ENCODE measurements at regions not wholly inside any gene's neighbourhood (a gene's known extent, or its start where the extent isn't known, plus 50 kb on each side); places are given as distances from the start of the nearest gene placed in this dataset.

GRCh38 chr6:4486568-4487315 lies 289.5 kb upstream of the CDYL start:
- no peaks in the 10 kb centered on the region for H4K20me1 ChIP-seq (ENCODE audit: low read length)
- ATAC-seq: no peak
- POLR2A ChIA-PET (ENCODE audit: unreplicated experiment): interaction anchor here (0.6 kb wide), 1 partner anchor 351 kb away, joined by 17 read pairs; the partner anchor contains the start of gene ECI2
- DNase-seq: no peak
- CTCF ChIA-PET: interaction anchor here (0.7 kb wide), 1 partner anchor 379 kb away, joined by 3 read pairs; no protein-coding TSS in a partner anchor
- no peaks in the 10 kb centered on the region for H3K79me2 ChIP-seq (ENCODE audit: low read length)
- H3K9ac ChIP-seq (ENCODE audit: low read length): no peak overlapping the region
- no peak overlapping the region for H3K4me2 ChIP-seq (ENCODE audit: low read length)
- peaks cover 7% of the 10 kb centered on the region; the same call in 1 of the 2 replicates for H3K36me3 ChIP-seq (ENCODE audit: low read depth, low read length)
- no TSS peak for BruUV-seq (replicated peaks)
- peaks cover 17% of the 10 kb centered on the region for H3K9me3 ChIP-seq (ENCODE audit: low read length)
- TF ChIP-seq EZH2 (IDR thresholded peaks at IDR 0.05; ENCODE audit: low read length, unreplicated experiment) (no peak), EZH2phosphoT487 (IDR thresholded peaks at IDR 0.05; ENCODE audit: borderline replicate concordance, low read length) (no peak), CTCF (conservative IDR thresholded peaks at IDR 0.05; ENCODE audit: low read depth, low read length) (no peak)
- no peaks in the 10 kb centered on the region for H3K27me3 ChIP-seq (ENCODE audit: low read length)
- H2AFZ ChIP-seq (ENCODE audit: low read length): no peak overlapping the region
- intact Hi-C loops (cut with micrococcal nuclease): loop anchor here (1.0 to 2.0 kb wide), 2 partner anchors 128 to 165 kb away; no protein-coding TSS in a partner anchor
- no peaks in the 10 kb centered on the region for H3K4me1 ChIP-seq (ENCODE audit: insufficient read depth, low read length)
- H3K4me3 ChIP-seq (ENCODE audit: low read length): no peak overlapping the region
- H3K27ac ChIP-seq (ENCODE audit: low read length): 0 out of 2 replicates have a peak overlapping the region, but pooled peaks have one; percentile 16
- H3F3A ChIP-seq (ENCODE audit: low read length, unreplicated experiment): no peaks in the 10 kb centered on the region
- H3K9me2 ChIP-seq (replicated peaks; ENCODE audit: low read length): no peaks in the 10 kb centered on the region

GRCh38 chr6:4485735-4486134 lies 290.5 kb upstream of the CDYL start:
- no TSS peak for BruUV-seq (replicated peaks)

GRCh38 chr6:4482461-4482860 lies 293.7 kb upstream of the CDYL start:
- ATAC-seq (no peak), DNase-seq (no peak)
- Histone ChIP-seq H3K79me2 (ENCODE audit: low read length) (no peaks in the 10 kb centered on the region), H3K4me1 (ENCODE audit: insufficient read depth, low read length) (no peaks in the 10 kb centered on the region), H3K4me3 (ENCODE audit: low read length) (no peak overlapping the region), H3K27me3 (ENCODE audit: low read length) (no peaks in the 10 kb centered on the region), H3K9me2 (replicated peaks; ENCODE audit: low read length) (no peaks in the 10 kb centered on the region), H3K36me3 (ENCODE audit: low read depth, low read length) (no peaks in the 10 kb centered on the region), H3K9me3 (ENCODE audit: low read length) (no peaks in the 10 kb centered on the region), H2AFZ (ENCODE audit: low read length) (no peak overlapping the region), H3K4me2 (ENCODE audit: low read length) (no peak overlapping the region), H3F3A (ENCODE audit: low read length, unreplicated experiment) (no peaks in the 10 kb centered on the region), H3K9ac (ENCODE audit: low read length) (no peak overlapping the region), H3K27ac (ENCODE audit: low read length) (no peak overlapping the region), H4K20me1 (ENCODE audit: low read length) (no peaks in the 10 kb centered on the region)
- intact Hi-C loops (cut with micrococcal nuclease): no loop called here
- no TSS peak for BruUV-seq (replicated peaks)
- POLR2A ChIA-PET (ENCODE audit: unreplicated experiment): no interaction called here
- TF ChIP-seq EZH2phosphoT487 (IDR thresholded peaks at IDR 0.05; ENCODE audit: borderline replicate concordance, low read length): no peak
- TF ChIP-seq EZH2 (IDR thresholded peaks at IDR 0.05; ENCODE audit: low read length, unreplicated experiment): no peak
- TF ChIP-seq CTCF (conservative IDR thresholded peaks at IDR 0.05; ENCODE audit: low read depth, low read length): no peak
- CTCF ChIA-PET: no interaction called here

More at GRCh38 chr6:4485735-4486134, 290.5 kb upstream of the CDYL start:
- Histone ChIP-seq H3K4me3 (ENCODE audit: low read length) (no peak overlapping the region), H3K79me2 (ENCODE audit: low read length) (no peaks in the 10 kb centered on the region), H3K4me2 (ENCODE audit: low read length) (no peak overlapping the region), H3K27me3 (ENCODE audit: low read length) (no peaks in the 10 kb centered on the region), H2AFZ (ENCODE audit: low read length) (no peak overlapping the region), H3K27ac (ENCODE audit: low read length) (no peak overlapping the region), H3K9ac (ENCODE audit: low read length) (no peak overlapping the region), H3K9me2 (replicated peaks; ENCODE audit: low read length) (no peaks in the 10 kb centered on the region), H3K4me1 (ENCODE audit: insufficient read depth, low read length) (no peaks in the 10 kb centered on the region), H3F3A (ENCODE audit: low read length, unreplicated experiment) (no peaks in the 10 kb centered on the region), H3K9me3 (ENCODE audit: low read length) (peaks cover 17% of the 10 kb centered on the region), H3K36me3 (ENCODE audit: low read depth, low read length) (peaks cover 7% of the 10 kb centered on the region; the same call in 1 of the 2 replicates), H4K20me1 (ENCODE audit: low read length) (no peaks in the 10 kb centered on the region)
- CTCF ChIA-PET: no interaction called here
- DNase-seq (no peak), ATAC-seq (no peak)
- intact Hi-C loops (cut with micrococcal nuclease): loop anchor here (2.0 kb wide), 1 partner anchor 127 kb away; no protein-coding TSS in a partner anchor
- no peak for TF ChIP-seq EZH2phosphoT487 (IDR thresholded peaks at IDR 0.05; ENCODE audit: borderline replicate concordance, low read length)
- POLR2A ChIA-PET (ENCODE audit: unreplicated experiment): no interaction called here
